ENCODE measurements at regions not wholly inside any gene's neighbourhood (a gene's known extent, or its start where the extent isn't known, plus 50 kb on each side); places are given as distances from the start of the nearest gene placed in this dataset.

GRCh38 chr1:94335950-94336349 is 82.2 kb upstream of the ABCD3 start:
- peak in 1 of 2 experiments; percentile 91 for DNase-seq (ENCODE audit: low read depth in 1 of 2, low spot score in 1 of 2)
- in situ Hi-C loops (cut with HindIII; ENCODE audit: low pct_unique_long_range_greater_than_20kb, low sequenced_read_pairs) = no loop called here
- no peak for TF ChIP-seq JUND (IDR thresholded peaks at IDR 0.05; ENCODE audit: low read depth)

DNA sequence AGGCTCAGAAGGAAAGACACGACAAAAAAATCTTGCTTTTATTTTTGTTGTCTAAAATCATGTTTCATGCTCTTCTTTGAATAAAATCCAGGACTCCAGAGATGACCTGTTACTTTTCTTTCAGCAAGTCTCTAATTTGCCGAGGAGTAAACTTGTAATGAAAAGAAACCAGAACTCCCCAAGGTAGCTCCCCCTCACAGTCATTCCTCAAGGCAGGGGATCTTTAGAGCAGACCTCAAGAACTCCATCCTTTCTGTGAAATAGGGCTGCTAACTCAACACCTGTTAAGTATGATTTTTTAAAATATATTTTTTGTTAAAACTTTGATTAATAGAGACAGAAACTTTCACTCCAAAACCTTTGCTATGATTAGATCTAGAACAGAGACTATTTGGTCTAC is 82.7 kb upstream of the ABCD3 start:
- TF ChIP-seq JUND (IDR thresholded peaks at IDR 0.05; ENCODE audit: low read depth) = no peak
- no peak for DNase-seq (ENCODE audit: low read depth in 1 of 2, low spot score in 1 of 2)
- in situ Hi-C loops (cut with HindIII; ENCODE audit: low pct_unique_long_range_greater_than_20kb, low sequenced_read_pairs) = no loop called here

- in situ Hi-C loops (cut with HindIII; ENCODE audit: low pct_unique_long_range_greater_than_20kb, low sequenced_read_pairs) = no loop called here
- no peak for DNase-seq (ENCODE audit: low read depth in 1 of 2, low spot score in 1 of 2)
- no peak for TF ChIP-seq JUND (IDR thresholded peaks at IDR 0.05; ENCODE audit: low read depth)
These were observed 83.4 kb upstream of the ABCD3 start for GRCh38 chr1:94334764-94335163.

DNA sequence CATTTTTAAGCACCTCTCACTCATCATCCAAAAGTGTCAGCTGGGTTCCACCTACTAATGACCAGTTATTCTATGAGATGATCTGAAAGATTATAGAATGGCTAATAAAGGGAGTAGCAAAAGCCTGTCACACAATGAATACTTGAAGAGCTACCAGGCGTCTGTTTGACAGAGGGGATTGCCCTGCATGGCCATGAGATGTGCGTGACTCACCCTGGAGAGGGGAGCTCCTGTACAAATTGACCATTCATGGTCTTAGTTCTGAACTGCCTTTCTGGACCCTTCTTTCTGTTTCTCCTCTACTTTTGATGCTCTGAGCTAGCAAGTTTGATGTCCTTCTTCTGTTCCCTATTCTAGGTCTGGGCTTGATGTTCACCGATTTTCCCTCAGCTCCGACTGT is 85.2 kb upstream of the ABCD3 start:
- in situ Hi-C loops (cut with HindIII; ENCODE audit: low pct_unique_long_range_greater_than_20kb, low sequenced_read_pairs) = no loop called here
- TF ChIP-seq JUND (IDR thresholded peaks at IDR 0.05; ENCODE audit: low read depth) = no peak
- DNase-seq (ENCODE audit: low read depth in 1 of 2, low spot score in 1 of 2) = no peak

GRCh38 chr1:94332516-94332915 is 85.7 kb upstream of the ABCD3 start:
- TF ChIP-seq JUND (IDR thresholded peaks at IDR 0.05; ENCODE audit: low read depth) = no peak
- no peak for DNase-seq (ENCODE audit: low read depth in 1 of 2, low spot score in 1 of 2)
- in situ Hi-C loops (cut with HindIII; ENCODE audit: low pct_unique_long_range_greater_than_20kb, low sequenced_read_pairs) = no loop called here

DNA sequence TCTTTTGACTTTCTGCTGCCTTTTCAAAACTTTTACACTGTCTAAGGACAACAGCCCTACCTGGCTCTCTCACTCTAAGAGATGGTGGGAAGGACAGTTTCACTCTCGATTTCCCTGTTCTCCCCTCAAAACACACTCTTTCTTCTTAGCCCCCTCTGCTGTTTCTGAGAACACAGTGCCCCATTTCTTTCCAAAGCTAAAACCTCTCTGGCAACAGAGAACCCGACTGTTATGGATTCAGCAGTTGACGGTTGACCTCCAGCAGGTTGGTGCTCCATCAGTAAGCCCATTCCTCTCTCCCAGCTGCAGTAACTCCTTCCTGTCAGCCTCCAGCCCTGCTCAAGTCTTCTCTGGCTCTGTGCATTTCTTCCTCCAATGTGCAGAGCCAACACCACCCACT is 88.2 kb upstream of the ABCD3 start:
- in situ Hi-C loops (cut with HindIII; ENCODE audit: low pct_unique_long_range_greater_than_20kb, low sequenced_read_pairs) = no loop called here
- no peak for TF ChIP-seq JUND (IDR thresholded peaks at IDR 0.05; ENCODE audit: low read depth)
- DNase-seq (ENCODE audit: low read depth in 1 of 2, low spot score in 1 of 2) = no peak

DNA sequence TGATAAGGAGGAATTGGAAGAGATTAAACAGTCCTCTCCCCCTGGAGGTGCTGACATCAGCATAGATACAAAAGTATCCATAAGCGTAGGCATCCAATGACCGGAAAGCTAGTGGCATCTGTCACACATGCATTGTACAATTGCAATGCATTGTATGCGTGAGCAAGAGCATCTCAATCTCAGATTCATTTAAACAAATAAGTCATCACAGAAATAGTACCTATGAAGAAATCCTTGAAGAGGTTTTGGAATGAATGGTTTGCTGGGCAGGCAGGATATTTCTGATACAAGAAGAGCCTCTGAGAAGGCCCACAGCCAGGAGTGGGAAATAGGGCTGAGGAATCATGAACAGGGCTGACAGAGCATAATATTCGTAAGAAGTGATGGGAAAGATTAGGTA is 88.9 kb upstream of the ABCD3 start:
- no peak for TF ChIP-seq JUND (IDR thresholded peaks at IDR 0.05; ENCODE audit: low read depth)
- in situ Hi-C loops (cut with HindIII; ENCODE audit: low pct_unique_long_range_greater_than_20kb, low sequenced_read_pairs) = no loop called here
- no peak for DNase-seq (ENCODE audit: low read depth in 1 of 2, low spot score in 1 of 2)

- in situ Hi-C loops (cut with HindIII; ENCODE audit: low pct_unique_long_range_greater_than_20kb, low sequenced_read_pairs) = no loop called here
- no peak for TF ChIP-seq JUND (IDR thresholded peaks at IDR 0.05; ENCODE audit: low read depth)
- no peak for DNase-seq (ENCODE audit: low read depth in 1 of 2, low spot score in 1 of 2)
These were observed 89.8 kb upstream of the ARHGAP29 start for GRCh38 chr1:94327001-94327690.

DNA sequence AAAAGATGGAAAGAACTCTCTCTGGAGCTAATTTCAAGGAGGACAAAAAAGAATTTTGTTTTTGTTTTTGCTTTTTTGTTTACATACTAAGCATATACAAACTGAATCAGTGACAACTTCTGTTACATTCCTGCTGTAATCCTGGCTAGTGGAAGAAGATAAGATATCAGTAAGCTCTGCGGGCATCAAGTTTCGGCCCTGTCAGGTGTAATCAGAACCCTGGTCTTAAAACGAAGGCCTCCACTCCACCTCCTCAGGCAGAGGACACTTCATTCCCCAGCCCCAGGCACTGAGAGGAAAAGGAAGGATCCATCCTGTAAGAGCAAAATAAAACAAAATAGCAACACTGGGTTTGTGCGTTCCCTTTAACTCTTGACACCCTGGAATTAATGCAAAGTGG is 88.9 kb upstream of the ARHGAP29 start:
- in situ Hi-C loops (cut with HindIII; ENCODE audit: low pct_unique_long_range_greater_than_20kb, low sequenced_read_pairs) = no loop called here
- DNase-seq (ENCODE audit: low read depth in 1 of 2, low spot score in 1 of 2) = no peak
- no peak for TF ChIP-seq JUND (IDR thresholded peaks at IDR 0.05; ENCODE audit: low read depth)

DNA sequence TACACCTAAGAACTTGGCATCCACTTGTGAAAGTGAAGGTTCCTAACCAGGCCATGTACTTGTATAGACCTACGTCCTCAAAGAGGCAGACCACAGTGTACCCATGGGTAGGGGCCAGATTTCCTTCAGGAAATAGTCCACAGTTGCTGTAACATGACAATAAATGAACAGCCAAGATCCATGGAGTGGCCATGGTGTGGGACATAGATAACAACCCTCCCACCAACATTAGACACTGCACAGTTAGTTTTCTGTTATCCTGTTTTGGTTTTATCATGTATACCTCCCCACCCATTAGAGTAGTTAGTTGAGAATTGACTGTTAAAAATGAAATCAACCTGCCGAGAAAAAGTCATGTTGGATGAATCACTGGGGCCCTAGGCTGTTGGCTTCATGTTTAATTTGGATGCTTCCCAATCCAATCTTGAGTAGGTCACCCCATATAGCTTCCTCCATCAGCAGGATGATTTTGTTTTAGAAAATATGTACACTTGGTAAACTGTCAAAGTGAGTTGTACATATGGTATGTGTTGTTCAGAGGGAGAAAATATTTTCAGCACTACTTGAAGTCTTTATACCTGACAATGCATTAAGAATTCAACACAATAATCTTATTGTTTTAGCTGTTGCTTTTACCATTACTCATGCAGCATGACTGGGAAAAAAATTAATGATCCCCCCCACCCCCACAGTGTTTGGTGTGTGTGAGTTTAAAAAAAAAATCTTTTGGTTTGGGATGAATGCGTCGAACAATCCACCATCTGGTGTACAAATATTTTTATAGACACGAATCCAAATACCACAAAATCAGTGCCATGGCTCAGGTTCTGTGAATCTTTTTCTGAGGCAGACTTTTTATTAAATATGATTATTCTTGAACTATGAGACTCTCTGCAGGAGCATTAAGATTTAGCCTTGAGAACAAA is 88.3 kb upstream of the ARHGAP29 start:
- peak in 1 of 2 experiments; percentile 81 for DNase-seq (ENCODE audit: low read depth in 1 of 2, low spot score in 1 of 2)
- TF ChIP-seq JUND (IDR thresholded peaks at IDR 0.05; ENCODE audit: low read depth) = no peak; the same call in 1 of the 2 replicates
- in situ Hi-C loops (cut with HindIII; ENCODE audit: low pct_unique_long_range_greater_than_20kb, low sequenced_read_pairs) = no loop called here

DNA sequence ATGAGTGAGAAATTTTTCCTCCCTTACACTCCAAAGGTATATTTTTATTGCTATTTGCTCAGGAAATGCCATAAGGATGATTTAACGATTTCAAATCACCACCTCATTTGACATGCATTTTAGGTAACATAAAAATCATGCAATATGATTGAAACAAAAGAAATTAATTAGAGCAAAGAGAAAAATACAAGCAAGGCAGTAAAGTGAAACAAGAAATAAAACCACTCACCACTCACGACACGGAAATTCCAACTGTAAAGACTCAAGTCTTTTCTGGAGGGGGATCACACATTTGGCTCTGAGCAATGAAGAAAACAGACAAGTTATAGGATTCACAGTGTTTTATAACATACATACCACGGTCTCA is 86.8 kb upstream of the ARHGAP29 start:
- in situ Hi-C loops (cut with HindIII; ENCODE audit: low pct_unique_long_range_greater_than_20kb, low sequenced_read_pairs) = no loop called here
- 0 out of 2 replicates have a peak, but pooled peaks have one; percentile 28 for TF ChIP-seq JUND (IDR thresholded peaks at IDR 0.05; ENCODE audit: low read depth)
- no peak for DNase-seq (ENCODE audit: low read depth in 1 of 2, low spot score in 1 of 2)

DNA sequence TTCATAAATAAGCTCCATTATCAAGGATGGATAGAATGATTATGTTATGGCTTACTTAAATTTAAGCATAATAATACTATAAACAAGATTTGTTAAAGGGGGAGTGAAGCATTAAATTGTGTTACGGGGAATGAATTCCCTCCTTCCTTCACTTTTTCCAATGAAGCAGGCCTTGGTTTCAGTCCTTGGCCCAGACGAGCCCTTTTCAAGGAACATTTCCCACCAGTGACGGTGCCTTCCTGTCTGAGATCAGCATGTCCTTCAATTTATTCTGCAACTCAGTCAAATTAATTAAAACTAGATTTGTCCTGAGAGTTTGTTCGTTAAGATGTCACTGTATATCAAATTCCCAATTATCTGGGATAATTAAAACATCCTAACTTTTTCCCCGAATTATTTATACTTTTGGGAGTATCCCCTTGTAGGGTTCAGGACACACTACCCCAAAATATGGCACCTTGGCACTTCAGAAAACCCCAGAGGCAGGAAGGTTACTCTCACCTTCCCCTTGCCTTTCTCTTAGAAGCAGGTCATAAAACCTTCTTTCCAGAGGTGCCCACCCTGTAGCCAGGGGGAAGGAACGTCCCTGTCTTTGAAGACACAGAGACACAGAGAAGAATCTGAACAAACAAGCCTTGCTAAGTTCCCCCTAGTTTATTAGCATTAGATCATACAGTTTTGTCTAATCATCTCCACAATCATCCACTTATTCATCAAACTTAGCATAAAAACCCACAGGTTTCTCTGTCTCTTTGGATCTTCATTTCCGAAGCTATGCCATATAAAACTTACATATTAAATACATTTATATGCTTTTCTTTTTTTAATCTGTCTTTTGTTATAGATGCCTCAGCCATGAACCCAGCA is 86.2 kb upstream of the ARHGAP29 start:
- in situ Hi-C loops (cut with HindIII; ENCODE audit: low pct_unique_long_range_greater_than_20kb, low sequenced_read_pairs) = no loop called here
- TF ChIP-seq JUND (IDR thresholded peaks at IDR 0.05; ENCODE audit: low read depth) = no peak
- DNase-seq (ENCODE audit: low read depth in 1 of 2, low spot score in 1 of 2) = no peak

Measured in T47D (cell line).